ENCODE measurements at regions not wholly inside any gene's neighbourhood (a gene's known extent, or its start where the extent isn't known, plus 50 kb on each side); places are given as distances from the start of the nearest gene placed in this dataset.

GRCh38 chr16:63530208-63530607 lies 1494.0 kb upstream of the CDH8 start:
- Histone ChIP-seq H3K4me1 (ENCODE audit: insufficient read depth, low read length) (no peaks in the 10 kb centered on the region), H2AFZ (ENCODE audit: low read length) (no peak overlapping the region), H3K4me3 (ENCODE audit: insufficient read depth, low read length) (no peak overlapping the region), H3K27me3 (ENCODE audit: insufficient read depth, low read length) (no peaks in the 10 kb centered on the region), H3K79me2 (ENCODE audit: insufficient read depth, low read length) (no peaks in the 10 kb centered on the region), H3K4me2 (ENCODE audit: insufficient read depth, low read length) (no peak overlapping the region), H3K36me3 (ENCODE audit: insufficient read depth, low read length) (no peaks in the 10 kb centered on the region), H4K20me1 (ENCODE audit: insufficient read depth, low read length) (no peaks in the 10 kb centered on the region), H3K9me3 (ENCODE audit: low read depth, low read length) (no peaks in the 10 kb centered on the region), H3K27ac (ENCODE audit: low read depth, low read length) (no peak overlapping the region)
- DNase-seq (ENCODE audit: insufficient read length, low spot score, missing footprints) = no peak
- no peak for TF ChIP-seq CTCF (IDR thresholded peaks at IDR 0.05; ENCODE audit: extremely low read depth, low read depth, low read length)

GRCh38 chr16:63527404-63527803 lies 1491.2 kb upstream of the CDH8 start:
- Histone ChIP-seq H3K79me2 (ENCODE audit: insufficient read depth, low read length) (no peaks in the 10 kb centered on the region), H3K36me3 (ENCODE audit: insufficient read depth, low read length) (no peaks in the 10 kb centered on the region), H3K27ac (ENCODE audit: low read depth, low read length) (no peak overlapping the region), H3K4me2 (ENCODE audit: insufficient read depth, low read length) (no peak overlapping the region), H3K9me3 (ENCODE audit: low read depth, low read length) (no peaks in the 10 kb centered on the region), H3K4me1 (ENCODE audit: insufficient read depth, low read length) (no peaks in the 10 kb centered on the region), H4K20me1 (ENCODE audit: insufficient read depth, low read length) (no peaks in the 10 kb centered on the region), H3K4me3 (ENCODE audit: insufficient read depth, low read length) (no peak overlapping the region), H3K27me3 (ENCODE audit: insufficient read depth, low read length) (no peaks in the 10 kb centered on the region), H2AFZ (ENCODE audit: low read length) (no peak overlapping the region)
- DNase-seq (ENCODE audit: insufficient read length, low spot score, missing footprints) = no peak
- no peak for TF ChIP-seq CTCF (IDR thresholded peaks at IDR 0.05; ENCODE audit: extremely low read depth, low read depth, low read length)

- TF ChIP-seq CTCF (IDR thresholded peaks at IDR 0.05; ENCODE audit: extremely low read depth, low read depth, low read length) = no peak
- Histone ChIP-seq H3K36me3 (ENCODE audit: insufficient read depth, low read length) (no peaks in the 10 kb centered on the region), H2AFZ (ENCODE audit: low read length) (no peak overlapping the region), H3K4me2 (ENCODE audit: insufficient read depth, low read length) (no peak overlapping the region), H3K4me1 (ENCODE audit: insufficient read depth, low read length) (no peaks in the 10 kb centered on the region), H3K4me3 (ENCODE audit: insufficient read depth, low read length) (no peak overlapping the region), H3K27me3 (ENCODE audit: insufficient read depth, low read length) (no peaks in the 10 kb centered on the region), H3K9me3 (ENCODE audit: low read depth, low read length) (no peaks in the 10 kb centered on the region), H3K79me2 (ENCODE audit: insufficient read depth, low read length) (no peaks in the 10 kb centered on the region), H3K27ac (ENCODE audit: low read depth, low read length) (no peak overlapping the region), H4K20me1 (ENCODE audit: insufficient read depth, low read length) (no peaks in the 10 kb centered on the region)
- DNase-seq (ENCODE audit: insufficient read length, low spot score, missing footprints) = no peak
These were observed 1480.2 kb upstream of the CDH8 start for GRCh38 chr16:63516394-63516793.

- Histone ChIP-seq H2AFZ (ENCODE audit: low read length) (no peak overlapping the region), H3K27me3 (ENCODE audit: insufficient read depth, low read length) (no peaks in the 10 kb centered on the region), H3K27ac (ENCODE audit: low read depth, low read length) (no peak overlapping the region), H3K4me1 (ENCODE audit: insufficient read depth, low read length) (no peaks in the 10 kb centered on the region), H3K9me3 (ENCODE audit: low read depth, low read length) (no peaks in the 10 kb centered on the region), H3K4me2 (ENCODE audit: insufficient read depth, low read length) (no peak overlapping the region), H4K20me1 (ENCODE audit: insufficient read depth, low read length) (no peaks in the 10 kb centered on the region), H3K4me3 (ENCODE audit: insufficient read depth, low read length) (no peak overlapping the region), H3K79me2 (ENCODE audit: insufficient read depth, low read length) (no peaks in the 10 kb centered on the region), H3K36me3 (ENCODE audit: insufficient read depth, low read length) (no peaks in the 10 kb centered on the region)
- no peak for TF ChIP-seq CTCF (IDR thresholded peaks at IDR 0.05; ENCODE audit: extremely low read depth, low read depth, low read length)
- DNase-seq (ENCODE audit: insufficient read length, low spot score, missing footprints) = no peak
These were observed 1476.7 kb upstream of the CDH8 start for GRCh38 chr16:63512910-63513309.

All from osteoblast (primary cell).